Pons (tissue), 1 donor: ENCODE measurements at regions not wholly inside any gene's neighbourhood (a gene's known extent, or its start where the extent isn't known, plus 50 kb on each side); places are given as distances from the start of the nearest gene placed in this dataset.
"Not testable (repeated sequence)": the region's sequence is repeated elsewhere in the genome, so short reads cannot be mapped to it uniquely, and the experiment has no call there.

Experiments
- DNase-seq: peaks from one replicate; pipeline ENCODE4 v3.0.0-alpha.2; 2016; ENCODE audit warnings: low spot score

DNA sequence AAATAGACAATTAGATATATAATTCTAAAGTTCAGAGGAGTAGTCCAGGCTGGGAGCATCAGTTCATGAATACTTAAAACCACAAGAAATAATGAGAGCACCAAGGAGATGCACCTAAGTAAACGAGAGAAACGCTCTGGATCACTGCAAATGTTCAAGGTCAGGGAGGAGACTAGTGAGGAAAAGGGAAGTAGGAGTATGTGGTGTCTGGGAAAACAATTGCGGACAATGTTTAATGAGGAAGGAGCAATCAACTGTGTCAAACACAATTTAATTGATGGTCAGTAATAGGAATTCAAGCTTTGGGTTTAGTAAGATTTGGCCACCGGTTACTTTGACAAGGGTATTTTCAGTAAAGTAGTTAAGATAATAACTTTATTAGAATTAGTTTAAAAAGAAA lies 652.2 kb downstream of the DACH1 start:
- DNase-seq, result no peak

GRCh38 chr13:71214357-71214756 lies 652.6 kb downstream of the DACH1 start:
- no peak for DNase-seq

DNA sequence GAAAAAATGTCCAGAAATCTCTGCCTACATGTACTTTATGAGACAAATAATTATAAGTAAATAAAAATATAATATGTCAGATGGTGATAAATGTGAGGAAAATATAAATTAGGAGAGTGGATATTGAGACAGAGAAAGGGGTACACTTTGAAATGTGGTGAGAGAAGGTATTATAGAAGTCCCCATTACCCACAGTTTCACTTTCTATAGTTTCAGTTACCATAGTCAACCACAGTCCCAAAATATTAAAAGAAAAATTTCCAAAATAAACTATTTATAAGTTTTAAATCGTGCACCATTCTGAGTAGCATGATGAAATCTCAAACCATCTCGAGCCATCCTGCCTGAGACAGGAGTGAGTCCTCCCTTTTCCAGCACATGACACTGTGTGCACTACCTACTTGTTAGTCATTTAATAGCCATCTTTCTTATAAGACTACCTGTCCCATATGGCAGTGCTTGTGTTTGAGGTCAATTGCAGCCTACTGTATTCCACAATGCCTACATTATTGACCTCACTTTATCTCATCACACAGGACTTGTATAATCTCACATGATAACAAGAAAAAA lies 653.7 kb downstream of the DACH1 start:
- no peak for DNase-seq

DNA sequence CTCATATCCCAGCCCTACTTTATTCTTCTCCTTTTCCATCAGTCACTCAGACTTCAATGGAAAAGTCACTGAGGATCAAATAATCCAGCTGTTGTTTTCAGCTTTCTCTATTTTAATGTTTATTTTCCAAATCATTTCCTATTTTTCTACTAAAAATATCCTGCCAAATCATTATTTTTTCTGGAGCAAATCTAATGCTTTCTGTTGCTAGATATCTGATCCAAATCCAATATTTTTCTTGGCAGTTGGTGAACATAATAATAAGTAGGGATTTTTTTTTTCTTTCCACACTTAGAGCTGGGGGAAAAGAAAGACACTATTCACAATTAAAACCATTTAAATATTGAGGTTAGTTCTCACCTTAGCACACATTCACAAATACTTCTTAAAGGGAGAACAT lies 656.1 kb downstream of the DACH1 start:
- DNase-seq, result peak; percentile 29

DNA sequence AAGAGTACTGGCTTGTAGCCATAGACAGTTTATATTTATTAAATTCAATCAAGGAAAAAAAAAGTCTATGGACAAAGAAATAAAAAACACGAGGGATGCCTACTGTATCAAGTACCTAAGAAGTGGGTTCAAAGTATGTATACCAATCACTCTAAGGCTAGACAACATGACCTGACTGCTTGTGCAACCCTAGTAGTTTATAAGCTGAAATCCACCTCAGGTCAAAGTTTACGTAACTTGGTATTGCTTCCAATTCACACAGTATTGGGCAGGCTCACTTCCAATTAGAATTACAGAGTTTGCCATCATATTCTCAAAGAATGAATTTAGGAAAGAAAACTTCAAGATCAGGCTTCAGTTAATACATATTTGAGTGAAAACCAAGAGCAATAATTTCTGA lies 657.8 kb downstream of the DACH1 start:
- no peak for DNase-seq

DNA sequence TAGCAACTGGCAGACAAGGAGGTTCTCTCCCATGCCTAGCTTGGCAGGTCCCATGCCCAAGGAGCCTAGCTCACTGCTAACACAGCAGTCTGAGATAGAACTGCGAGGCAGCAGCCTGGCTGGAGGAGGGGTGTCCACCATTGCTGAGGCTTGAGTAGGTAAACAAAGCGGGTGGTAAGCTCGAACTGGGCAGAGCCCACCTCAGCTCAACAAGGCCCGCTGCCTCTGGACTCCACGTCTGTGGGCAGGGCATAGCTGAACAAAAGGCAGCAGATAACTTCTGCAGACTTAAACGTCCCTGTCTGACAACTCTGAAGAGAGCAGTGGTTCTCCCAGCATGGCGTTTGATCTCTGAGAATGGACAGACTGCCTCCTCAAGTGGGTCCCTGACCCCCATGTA lies 682.4 kb downstream of the DACH1 start:
- not testable (repeated sequence) for DNase-seq

GRCh38 chr13:71183352-71183751 lies 683.7 kb downstream of the DACH1 start:
- DNase-seq, result not testable (repeated sequence)

GRCh38 chr13:71171740-71172139 lies 695.3 kb downstream of the DACH1 start:
- DNase-seq, result no peak

- no peak for DNase-seq
Measured at GRCh38 chr13:71169180-71169579, 697.8 kb downstream of the DACH1 start.

- DNase-seq, result no peak
Measured at GRCh38 chr13:71156550-71156949, 710.5 kb downstream of the DACH1 start.

DNA sequence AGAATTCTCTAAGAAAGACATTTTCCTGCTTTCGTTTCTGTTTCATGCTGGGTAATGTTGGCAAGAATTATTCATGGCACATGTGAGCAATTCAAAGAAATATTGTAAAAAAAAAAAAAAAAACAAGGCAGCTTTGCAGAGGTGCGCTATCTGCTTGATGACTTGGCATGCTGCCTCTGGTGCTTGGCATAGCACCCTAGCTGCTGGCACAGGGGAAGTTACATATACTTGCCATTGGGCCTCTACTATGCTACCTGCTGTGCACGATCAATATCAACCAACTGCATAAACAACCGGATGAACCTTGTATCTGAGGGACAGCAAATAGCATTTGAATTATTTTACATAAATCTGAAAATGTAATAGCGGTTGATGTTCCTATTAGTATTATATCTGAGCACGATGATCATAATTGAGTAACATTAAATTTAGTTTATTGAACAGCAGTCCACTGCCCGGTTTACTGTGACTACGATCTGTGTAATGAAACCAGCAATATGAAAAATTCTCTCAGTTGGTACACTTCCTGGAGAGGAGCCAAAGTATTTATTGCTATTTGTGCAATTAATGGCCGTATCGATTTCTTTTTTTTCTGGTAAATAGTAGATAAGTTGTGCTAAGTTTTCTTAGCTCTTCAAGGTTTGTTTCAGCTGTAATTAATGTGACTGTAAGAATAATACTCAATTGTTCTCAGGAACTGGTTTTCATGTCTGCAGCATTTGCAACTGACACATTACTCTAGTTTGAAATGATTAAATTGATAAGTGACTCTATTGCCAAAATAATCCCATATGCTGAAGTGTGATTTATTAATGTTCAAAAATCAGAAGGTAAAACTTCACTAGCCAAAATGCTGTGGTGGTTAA lies 717.3 kb downstream of the DACH1 start:
- no peak for DNase-seq

- DNase-seq, result no peak
Measured at GRCh38 chr13:71149046-71149445, 718.0 kb downstream of the DACH1 start.

DNA sequence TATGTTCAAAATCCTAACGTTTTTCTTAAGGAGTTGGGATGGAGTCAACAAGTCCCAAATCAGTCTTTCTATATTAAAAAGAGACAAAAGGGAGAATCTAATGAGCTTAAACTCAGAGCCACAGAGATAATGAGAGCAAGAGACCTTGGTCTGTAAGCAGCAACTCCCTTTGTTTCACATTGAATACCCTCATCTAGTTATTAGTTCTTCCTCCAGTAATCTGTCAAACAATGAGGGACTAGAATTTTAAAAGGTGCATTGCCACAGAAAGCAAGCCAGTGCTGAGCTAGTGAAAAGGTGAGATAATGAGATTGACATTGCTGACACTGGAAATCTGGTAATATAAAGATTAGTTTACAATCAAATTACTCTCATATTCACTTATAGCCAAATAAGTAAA lies 718.6 kb downstream of the DACH1 start:
- no peak for DNase-seq

GRCh38 chr13:71144883-71145282 lies 722.1 kb downstream of the DACH1 start:
- no peak for DNase-seq

GRCh38 chr13:71137101-71137500 lies 729.9 kb downstream of the DACH1 start:
- no peak for DNase-seq

DNA sequence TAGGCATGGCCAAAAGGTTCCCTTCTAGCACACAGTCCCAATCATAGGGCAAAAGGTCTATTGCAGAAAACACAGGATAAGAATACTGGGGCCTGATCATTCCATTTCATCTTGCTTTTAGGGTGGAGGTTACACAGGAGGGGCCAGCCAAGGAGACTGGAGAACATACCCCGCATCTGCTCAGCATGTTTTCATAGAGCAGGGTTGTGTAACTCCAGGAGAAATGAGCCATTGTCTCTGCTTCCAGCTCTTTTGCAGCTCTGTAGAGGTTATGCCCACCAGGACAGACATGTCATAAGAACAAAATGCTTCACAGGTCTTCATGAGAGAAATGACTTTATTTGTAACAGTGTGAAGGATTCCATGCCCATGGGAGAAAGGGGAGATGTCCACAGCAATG lies 742.8 kb downstream of the DACH1 start:
- DNase-seq, result no peak

DNA sequence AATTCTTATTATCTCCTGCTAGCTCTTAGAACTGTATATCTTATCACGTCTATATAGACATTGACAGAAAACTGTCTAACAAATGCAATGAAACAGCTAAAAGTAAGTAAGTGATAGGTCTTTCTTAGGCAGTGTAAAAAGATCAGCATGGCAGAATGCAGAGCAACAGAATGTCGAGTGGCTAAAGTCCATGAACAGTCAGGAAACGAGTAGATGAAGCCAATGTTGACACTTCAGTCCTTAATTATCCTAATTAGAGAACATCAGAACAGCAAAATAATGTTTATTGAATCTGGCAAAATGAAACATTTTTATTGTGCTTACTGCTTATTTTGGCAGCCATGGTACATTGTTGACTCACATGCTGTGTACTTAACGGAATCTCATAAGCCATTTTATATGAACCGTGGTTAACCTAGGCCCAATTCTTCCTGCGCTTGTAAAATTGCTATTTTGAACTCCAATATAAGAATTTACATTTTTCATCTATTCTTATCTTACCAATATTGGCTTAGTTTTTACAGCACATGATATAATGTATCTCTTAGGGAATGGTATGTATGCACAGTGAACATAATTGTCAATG lies 748.1 kb downstream of the DACH1 start:
- no peak for DNase-seq

DNA sequence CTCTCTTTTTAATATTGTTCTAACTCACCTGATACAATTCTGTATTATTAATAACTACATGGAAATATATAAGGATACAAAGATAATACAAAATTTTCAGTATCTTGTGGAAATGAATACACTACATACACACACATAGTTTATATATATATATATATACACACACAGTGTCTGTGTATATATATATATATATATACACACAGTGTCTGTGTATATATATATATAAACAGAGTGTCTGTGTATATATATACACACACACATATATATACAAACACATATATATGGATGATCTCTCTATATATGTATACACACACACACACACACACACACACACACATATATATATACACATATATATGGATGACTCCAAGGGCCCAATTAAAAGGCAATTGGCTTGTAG lies 749.1 kb downstream of the DACH1 start:
- no peak for DNase-seq

DNA sequence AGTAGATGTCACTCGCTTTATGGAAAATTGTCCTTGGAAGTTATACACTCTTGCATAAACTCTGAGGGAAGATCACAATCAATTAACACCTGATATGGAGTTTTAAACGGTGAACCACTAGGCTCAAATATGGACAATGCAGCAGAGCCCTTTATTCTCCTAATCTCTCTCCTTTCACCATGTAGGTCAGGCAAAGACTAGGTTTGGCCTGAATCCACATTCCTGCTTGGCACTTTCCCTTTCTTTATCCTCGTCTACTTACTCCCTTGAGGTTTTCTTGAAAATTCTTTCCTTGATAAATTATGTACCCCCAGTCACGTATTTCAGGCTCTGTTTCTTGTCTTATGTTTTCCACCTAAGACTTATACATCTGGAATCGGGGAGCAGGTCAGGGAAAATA lies 751.7 kb downstream of the DACH1 start:
- DNase-seq, result no peak

DNA sequence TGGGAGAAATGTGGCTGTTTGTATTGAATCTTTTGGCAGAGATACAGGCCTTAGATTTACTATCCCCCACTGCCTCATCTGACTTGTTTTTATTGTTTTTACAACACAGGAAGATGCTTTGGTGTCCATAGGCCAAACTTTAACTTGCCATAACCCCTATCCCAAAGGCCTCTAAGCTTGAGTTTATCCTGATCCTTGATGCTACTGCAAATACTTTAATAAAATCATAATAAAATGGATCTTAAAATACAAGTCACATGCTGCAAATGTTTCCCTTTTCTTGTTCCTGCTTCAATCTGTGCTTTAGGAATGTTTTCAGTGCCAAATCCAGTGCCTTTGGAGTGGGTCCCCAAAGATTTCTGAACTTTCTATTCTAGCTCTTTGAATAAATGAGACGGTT lies 770.6 kb downstream of the DACH1 start:
- DNase-seq, result no peak

DNA sequence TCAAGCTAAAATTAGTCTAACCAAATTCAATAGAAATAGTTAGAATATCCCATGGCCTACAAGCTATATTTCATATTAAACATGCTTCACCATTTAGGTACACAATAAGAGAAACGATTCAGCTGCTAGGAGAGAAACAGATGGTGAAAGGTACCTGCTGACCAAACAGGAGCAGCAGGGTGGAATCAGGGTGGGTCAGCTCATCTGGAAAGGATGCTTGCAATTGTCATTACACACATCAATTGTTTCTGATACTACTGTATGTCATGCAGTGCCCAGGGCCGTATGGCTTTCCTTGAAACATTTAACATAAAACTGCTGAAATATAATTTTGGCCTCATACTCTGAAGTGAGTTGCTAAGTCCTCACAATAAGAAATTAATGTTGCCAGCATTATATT lies 776.0 kb downstream of the DACH1 start:
- no peak for DNase-seq

DNA sequence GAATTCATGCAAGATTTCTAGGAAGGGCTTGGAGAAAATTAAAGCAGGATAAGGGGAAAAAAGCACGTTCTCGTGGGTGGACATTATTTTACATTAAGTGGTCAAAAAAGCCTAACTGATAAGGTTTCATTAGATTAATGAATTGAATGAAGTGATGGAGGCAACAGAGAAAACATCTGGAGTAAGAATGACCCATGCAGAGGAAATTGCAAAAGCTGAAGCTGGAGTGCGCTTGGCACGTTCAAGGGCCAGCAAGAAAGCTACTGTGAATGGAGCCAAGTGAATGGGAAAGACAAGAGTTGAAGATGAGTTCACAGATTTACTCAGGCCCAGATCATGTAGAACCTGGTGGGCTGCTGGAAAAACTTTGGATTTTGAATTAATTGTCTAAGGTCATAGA lies 777.9 kb downstream of the DACH1 start:
- DNase-seq, result no peak

- DNase-seq, result no peak
Measured at GRCh38 chr13:71087432-71087831, 779.6 kb downstream of the DACH1 start.

- no peak for DNase-seq
Measured at GRCh38 chr13:71087006-71087405, 780.0 kb downstream of the DACH1 start.
